Neutrophil (primary cell): ENCODE measurements at regions not wholly inside any gene's neighbourhood (a gene's known extent, or its start where the extent isn't known, plus 50 kb on each side); places are given as distances from the start of the nearest gene placed in this dataset.

Experiments
- H3K27ac ChIP-seq: fragments of 200-600 bp; sonication (generic); 2 replicates; pipeline ENCODE4 v1.5.1; 2016; ENCODE audit warnings: mild to moderate bottlenecking, moderate library complexity
- H3K27me3 ChIP-seq: fragments of 200-600 bp; sonication (generic); 2 replicates; pipeline ENCODE4 v1.6.0; 2016; ENCODE audit warnings: mild to moderate bottlenecking
- H3K36me3 ChIP-seq: fragments of 200-600 bp; sonication (generic); 2 replicates; pipeline ENCODE4 v1.5.1; 2017
- H3K4me1 ChIP-seq, 2 experiments: fragments of 200-600 bp in 1 of 2; sonication (generic) in 1 of 2; 1 replicate in 1 of 2; 2 replicates in 1 of 2; pipeline versions ENCODE4 v1.5.1 to v1.6.1; 2013 to 2016; ENCODE audit warnings: low read depth in 1 of 2, low read length in 1 of 2, mild to moderate bottlenecking in 1 of 2, moderate library complexity in 1 of 2; ENCODE audit not compliant: control insufficient read depth in 1 of 2, insufficient read depth in 1 of 2
- H3K4me3 ChIP-seq, 2 experiments: fragments of 200-600 bp in 1 of 2; sonication (generic) in 1 of 2; 1 replicate in 1 of 2; 2 replicates in 1 of 2; pipeline ENCODE4 v1.5.1; 2013 to 2016; ENCODE audit warnings: low read depth in 1 of 2, low read length in 1 of 2, mild to moderate bottlenecking in 1 of 2, moderate library complexity in 1 of 2
- H3K9me3 ChIP-seq: fragments of 200-600 bp; sonication (generic); 2 replicates; pipeline ENCODE4 v1.5.1; 2016
- CTCF ChIP-seq: fragments of 200-600 bp; sonication (generic); IDR thresholded peaks from 2 replicates; pipeline ENCODE4 v1.5.1; 2016; ENCODE audit warnings: antibody characterized with exemption

- Histone ChIP-seq H3K27me3 (peaks cover 9% of the 10 kb centered on the region), H3K4me1 (no peaks in the 10 kb centered on the region), H3K4me3 (no peak overlapping the region), H3K9me3 (no peaks in the 10 kb centered on the region), H3K36me3 (no peaks in the 10 kb centered on the region), H3K27ac (no peak overlapping the region)
- TF ChIP-seq CTCF, result no peak
These were observed 148.5 kb upstream of the PDE10A start for GRCh38 chr6:165811512-165811911.

GRCh38 chr6:165808021-165808420, 145.0 kb upstream of the PDE10A start:
- Histone ChIP-seq H3K4me1 (no peaks in the 10 kb centered on the region), H3K27ac (no peak overlapping the region), H3K4me3 (no peak overlapping the region), H3K36me3 (no peaks in the 10 kb centered on the region), H3K27me3 (peaks cover 43% of the 10 kb centered on the region), H3K9me3 (no peaks in the 10 kb centered on the region)
- TF ChIP-seq CTCF, result no peak

- Histone ChIP-seq H3K4me3 (no peak overlapping the region), H3K27me3 (peaks cover 47% of the 10 kb centered on the region), H3K9me3 (no peaks in the 10 kb centered on the region), H3K36me3 (no peaks in the 10 kb centered on the region), H3K4me1 (no peaks in the 10 kb centered on the region), H3K27ac (no peak overlapping the region)
- TF ChIP-seq CTCF, result no peak
These were observed 144.4 kb upstream of the PDE10A start for GRCh38 chr6:165807249-165807960.

GRCh38 chr6:165806126-165806810, 143.2 kb upstream of the PDE10A start:
- Histone ChIP-seq H3K27me3 (peaks cover 47% of the 10 kb centered on the region), H3K36me3 (no peaks in the 10 kb centered on the region), H3K4me3 (no peak overlapping the region), H3K27ac (no peak overlapping the region), H3K9me3 (no peaks in the 10 kb centered on the region), H3K4me1 (no peaks in the 10 kb centered on the region)
- no peak for TF ChIP-seq CTCF

GRCh38 chr6:165805636-165806035, 142.6 kb upstream of the PDE10A start:
- H3K27me3 ChIP-seq, result peaks cover 47% of the 10 kb centered on the region
- no peaks in the 10 kb centered on the region for H3K36me3 ChIP-seq
- TF ChIP-seq CTCF, result no peak
- H3K9me3 ChIP-seq, result no peaks in the 10 kb centered on the region
- no peak overlapping the region for H3K27ac ChIP-seq
- no peaks in the 10 kb centered on the region for H3K4me1 ChIP-seq
- no peak overlapping the region for H3K4me3 ChIP-seq
